GM12892 (cell line): ENCODE measurements at regions not wholly inside any gene's neighbourhood (a gene's known extent, or its start where the extent isn't known, plus 50 kb on each side); places are given as distances from the start of the nearest gene placed in this dataset.

Experiments used
- POLR2A ChIP-seq: IDR thresholded peaks from 2 replicates; pipeline ENCODE4 v1.6.1; 2011; ENCODE audit warnings: low read depth, low read length, control low read depth
- POLR2AphosphoS5 ChIP-seq: IDR thresholded peaks from 2 replicates; pipeline ENCODE4 v1.6.1; 2011; ENCODE audit warnings: low read depth, low read length, control low read depth
- TAF1 ChIP-seq: IDR thresholded peaks from 2 replicates; pipeline ENCODE4 v1.6.1; 2011; ENCODE audit warnings: low read depth, mild to moderate bottlenecking, control low read depth, low read length, borderline replicate concordance

DNA sequence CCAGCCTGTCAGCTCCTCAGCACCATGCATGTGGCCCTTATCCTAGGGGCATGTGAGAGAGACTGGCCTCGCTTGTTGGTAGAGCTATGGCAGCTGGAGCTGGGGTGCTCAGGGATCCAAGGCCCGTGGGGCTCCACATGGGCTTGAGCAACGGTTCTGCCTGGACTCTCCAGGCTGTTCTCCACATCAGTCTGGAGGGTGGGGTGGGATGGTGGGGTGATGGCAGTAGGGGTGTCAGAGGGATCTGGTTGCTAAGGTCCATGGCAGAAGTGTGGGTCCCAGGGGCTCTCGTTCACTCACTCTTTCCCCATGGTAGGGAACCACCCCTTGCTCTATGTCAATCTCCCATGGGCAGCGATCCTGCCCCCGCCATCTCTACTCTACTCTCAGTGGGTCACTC lies 622.6 kb downstream of the LRFN5 start:
- TF ChIP-seq POLR2A (no peak), TAF1 (no peak), POLR2AphosphoS5 (no peak)
